Endothelial cell of umbilical vein (primary cell): ENCODE measurements at regions not wholly inside any gene's neighbourhood (a gene's known extent, or its start where the extent isn't known, plus 50 kb on each side); places are given as distances from the start of the nearest gene placed in this dataset.

Source experiments
- BruUV-seq: library from RNA; stranded (reverse); fragments of 400-500 nt; replicated peaks from 2 replicates; lab custom pipeline; 2021; lab: Mats Ljungman, UMichigan
- CTCF ChIA-PET: fragments of 300-600, 350-600 bp; sonication (Branson Sonifier 250); formaldehyde crosslinking; loops from one replicate; lab custom pipeline; 2021; ENCODE audit warnings: antibody characterized with exemption, inconsistent platforms; lab: Charles Lee
- POLR2A ChIA-PET: fragments of 300-600, 350-600 bp; sonication (Branson Sonifier 250); formaldehyde crosslinking; loops from one replicate; lab custom pipeline; 2021; ENCODE audit warnings: antibody characterized with exemption, inconsistent platforms; lab: Charles Lee
- DNase-seq: peaks from one replicate; pipeline ENCODE4 v3.0.0-alpha.2; 2011; ENCODE audit warnings: low read depth, low spot score
- FAIRE-seq: peaks from 2 replicates; lab custom pipeline; 2011; peaks lifted over from hg19 to GRCh38; lab: Jason Lieb, UNC
- H2AFZ ChIP-seq: 2 replicates; pipeline ENCODE4 v1.6.0; 2012; ENCODE audit warnings: low read depth, low read length, control low read depth, inconsistent platforms
- H3K27ac ChIP-seq: 2 replicates; pipeline ENCODE4 v1.5.1; 2011; ENCODE audit warnings: low read depth, mild to moderate bottlenecking, control low read depth, low read length, moderate library complexity; ENCODE audit not compliant: insufficient read depth
- H3K27me3 ChIP-seq, 2 experiments: 2 replicates each; pipeline versions ENCODE4 v1.6.0 to v1.6.1; 2011; ENCODE audit warnings: low read length in 2 of 2, mixed read lengths in 1 of 2; ENCODE audit not compliant: control insufficient read depth in 2 of 2, insufficient read depth in 2 of 2
- H3K36me3 ChIP-seq, 2 experiments: 2 replicates in 1 of 2; 3 replicates in 1 of 2; pipeline ENCODE4 v1.5.1; 2011; ENCODE audit warnings: low read length in 2 of 2, mild to moderate bottlenecking in 1 of 2, moderate library complexity in 1 of 2; ENCODE audit not compliant: control insufficient read depth in 2 of 2, insufficient read depth in 2 of 2; ENCODE audit errors: extremely low read depth in 1 of 2
- H3K4me1 ChIP-seq: 3 replicates; pipeline ENCODE4 v1.5.1; 2011; ENCODE audit warnings: mild to moderate bottlenecking, low read length; ENCODE audit not compliant: control insufficient read depth, insufficient read depth; ENCODE audit errors: extremely low read depth
- H3K4me2 ChIP-seq: 2 replicates; pipeline ENCODE4 v1.6.1; 2011; ENCODE audit warnings: low read length, control low read depth, mixed read lengths; ENCODE audit not compliant: insufficient read depth
- H3K4me3 ChIP-seq, 3 experiments: fragments of 200-600 bp in 1 of 3; sonication (generic), shearing (Covaris generic) in 1 of 3; replicated peaks in 1 of 3; 2 replicates each; pipeline ENCODE4 v1.5.1; 2011 to 2016; ENCODE audit warnings: control low read depth in 3 of 3, low read length in 3 of 3, mild to moderate bottlenecking in 2 of 3, inconsistent platforms in 1 of 3, low read depth in 1 of 3, moderate library complexity in 1 of 3; ENCODE audit not compliant: insufficient read depth in 1 of 3
- H3K79me2 ChIP-seq: 2 replicates; pipeline ENCODE4 v1.6.0; 2012; ENCODE audit warnings: low read length, inconsistent platforms; ENCODE audit not compliant: control insufficient read depth, insufficient read depth
- H3K9ac ChIP-seq: replicated peaks from 2 replicates; pipeline ENCODE3; 2011; ENCODE audit warnings: low read length, control low read depth; ENCODE audit not compliant: insufficient read depth; ENCODE audit errors: extremely low read depth
- H3K9me1 ChIP-seq: replicated peaks from 3 replicates; pipeline ENCODE4 v1.6.0; 2011; ENCODE audit warnings: mild to moderate bottlenecking, low read length; ENCODE audit not compliant: control insufficient read depth, insufficient read depth; ENCODE audit errors: extremely low read depth
- H3K9me3 ChIP-seq: replicated peaks from 2 replicates; pipeline ENCODE4 v1.5.1; 2012; ENCODE audit warnings: low read length, inconsistent platforms; ENCODE audit not compliant: control insufficient read depth, insufficient read depth
- H4K20me1 ChIP-seq: replicated peaks from 2 replicates; pipeline ENCODE3; 2011; ENCODE audit warnings: mild to moderate bottlenecking, low read length; ENCODE audit not compliant: control insufficient read depth, insufficient read depth; ENCODE audit errors: extremely low read depth
- EZH2 ChIP-seq: IDR thresholded peaks from 2 replicates; pipeline ENCODE4 v1.6.1; 2012; ENCODE audit warnings: borderline replicate concordance, low read depth, mild to moderate bottlenecking, moderate library complexity, low read length, inconsistent platforms; ENCODE audit not compliant: severe bottlenecking
- FOS ChIP-seq: IDR thresholded peaks from 2 replicates; pipeline ENCODE4 v1.6.1; 2011; ENCODE audit warnings: mild to moderate bottlenecking, low read length, moderate library complexity, borderline replicate concordance; ENCODE audit not compliant: insufficient read depth
- GATA2 ChIP-seq: IDR thresholded peaks from 2 replicates; pipeline ENCODE4 v1.7.0; 2011; ENCODE audit warnings: low read depth, mild to moderate bottlenecking, moderate library complexity, mixed read lengths, low read length; ENCODE audit not compliant: insufficient read length, insufficient read depth
- JUN ChIP-seq: IDR thresholded peaks from 2 replicates; pipeline ENCODE4 v1.6.1; 2011; ENCODE audit warnings: borderline replicate concordance, low read depth; ENCODE audit not compliant: insufficient read length, insufficient read depth
- MYC ChIP-seq: IDR thresholded peaks from one replicate; pipeline ENCODE4 v1.6.1; 2011; ENCODE audit warnings: mild to moderate bottlenecking, low read depth, low read length
- POLR2A ChIP-seq: IDR thresholded peaks from 2 replicates; pipeline ENCODE4 v1.6.1; 2012; ENCODE audit warnings: low read depth, mild to moderate bottlenecking, control low read depth, low read length
- POLR2AphosphoS5 ChIP-seq: IDR thresholded peaks from 2 replicates; pipeline ENCODE4 v1.6.1; 2012; ENCODE audit warnings: low read depth, mild to moderate bottlenecking, control low read depth, low read length, moderate library complexity; ENCODE audit not compliant: insufficient read depth
- dilution Hi-C: fragments of 300-500 bp; cut with MboI; formaldehyde crosslinking; loops from one replicate; pipeline ENCODE4 v1.15.0; 2019; ENCODE audit warnings: low sequenced_read_pairs; ENCODE audit not compliant: extremely low pct_ligation_motif_present
- intact Hi-C: fragments of 100-400 bp; cut with micrococcal nuclease; formaldehyde crosslinking; loops from one replicate; pipeline ENCODE4 v1.10.0; 2022
- TF ChIP-seq, protein P1 (sequence below), 2 donors: IDR thresholded peaks; 1 replicate in 1 of 2; 2 replicates in 1 of 2; pipeline ENCODE4 v1.5.1; 2011; ENCODE audit warnings: low read length in 2 of 2, mild to moderate bottlenecking in 2 of 2, moderate library complexity in 2 of 2, control low read depth in 1 of 2, inconsistent platforms in 1 of 2, low read depth in 1 of 2; ENCODE audit not compliant: insufficient read depth in 1 of 2; ENCODE audit errors: extremely low read depth in 1 of 2
- TF ChIP-seq, protein P2 (sequence below): IDR thresholded peaks from 2 replicates; pipeline ENCODE4 v1.6.1; 2011; ENCODE audit not compliant: insufficient read depth, insufficient read length

DNA sequence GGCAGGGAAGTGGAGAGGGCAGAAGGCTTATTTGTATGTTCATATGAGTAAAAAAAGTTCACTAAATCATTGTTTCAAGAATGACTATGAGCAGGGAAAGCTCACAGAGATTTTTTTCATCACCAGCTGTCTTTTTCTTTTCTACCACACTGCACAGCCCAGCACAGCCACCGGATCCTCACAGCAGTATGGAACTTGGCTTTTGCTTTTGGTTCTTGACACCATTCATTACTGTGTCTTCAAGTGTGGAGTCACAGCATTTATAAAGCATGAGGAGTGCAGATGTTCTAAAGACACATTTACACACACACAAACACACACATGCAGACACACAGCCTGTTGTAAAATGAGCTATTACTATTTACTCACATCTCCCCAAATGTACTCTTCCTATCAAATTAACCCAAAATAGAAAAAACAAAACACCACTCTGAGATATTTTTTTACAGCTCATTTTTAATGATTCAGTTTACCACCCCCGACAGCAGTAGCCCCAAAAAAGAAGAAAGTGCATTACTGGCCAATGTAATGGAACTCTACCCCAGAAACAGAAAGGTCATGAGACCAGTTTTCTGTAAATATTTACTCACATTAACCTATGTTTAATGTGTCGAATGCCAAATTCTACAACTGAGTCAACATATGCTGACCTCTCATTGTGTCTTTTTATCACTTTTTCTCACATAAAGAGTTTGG lies 60.5 kb downstream of the BTG1 start:
- Histone ChIP-seq H2AFZ (no peak overlapping the region), H3K9ac (no peak overlapping the region), H3K79me2 (no peaks in the 10 kb centered on the region), H3K36me3 (no peaks in the 10 kb centered on the region), H3K4me1 (no peaks in the 10 kb centered on the region), H3K27ac (no peak overlapping the region), H3K4me3 (no peak overlapping the region), H3K9me1 (no peaks in the 10 kb centered on the region), H3K27me3 (no peaks in the 10 kb centered on the region), H4K20me1 (no peaks in the 10 kb centered on the region), H3K4me2 (no peak overlapping the region), H3K9me3 (no peaks in the 10 kb centered on the region)
- DNase-seq (no peak), FAIRE-seq (no peak)
- POLR2A ChIA-PET, result no interaction called here
- dilution Hi-C loops, result no loop called here
- BruUV-seq, result no TSS peak
- CTCF ChIA-PET, result interaction anchor here (1.4 to 2.1 kb wide), 2 partner anchors 54 to 97 kb away, joined by 3 to 6 read pairs; no protein-coding TSS in a partner anchor
- TF ChIP-seq MYC, result no peak
- no peak for TF ChIP-seq FOS
- no peak for TF ChIP-seq GATA2
- no peak for TF ChIP-seq POLR2A
- TF ChIP-seq, protein P1, sequence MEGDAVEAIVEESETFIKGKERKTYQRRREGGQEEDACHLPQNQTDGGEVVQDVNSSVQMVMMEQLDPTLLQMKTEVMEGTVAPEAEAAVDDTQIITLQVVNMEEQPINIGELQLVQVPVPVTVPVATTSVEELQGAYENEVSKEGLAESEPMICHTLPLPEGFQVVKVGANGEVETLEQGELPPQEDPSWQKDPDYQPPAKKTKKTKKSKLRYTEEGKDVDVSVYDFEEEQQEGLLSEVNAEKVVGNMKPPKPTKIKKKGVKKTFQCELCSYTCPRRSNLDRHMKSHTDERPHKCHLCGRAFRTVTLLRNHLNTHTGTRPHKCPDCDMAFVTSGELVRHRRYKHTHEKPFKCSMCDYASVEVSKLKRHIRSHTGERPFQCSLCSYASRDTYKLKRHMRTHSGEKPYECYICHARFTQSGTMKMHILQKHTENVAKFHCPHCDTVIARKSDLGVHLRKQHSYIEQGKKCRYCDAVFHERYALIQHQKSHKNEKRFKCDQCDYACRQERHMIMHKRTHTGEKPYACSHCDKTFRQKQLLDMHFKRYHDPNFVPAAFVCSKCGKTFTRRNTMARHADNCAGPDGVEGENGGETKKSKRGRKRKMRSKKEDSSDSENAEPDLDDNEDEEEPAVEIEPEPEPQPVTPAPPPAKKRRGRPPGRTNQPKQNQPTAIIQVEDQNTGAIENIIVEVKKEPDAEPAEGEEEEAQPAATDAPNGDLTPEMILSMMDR (IDR thresholded peaks at IDR 0.05; ENCODE audit: extremely low read depth in 1 of 2, insufficient read depth in 1 of 2, low read depth in 1 of 2, low read length in 2 of 2), result no peak
- TF ChIP-seq EZH2, result no peak
- TF ChIP-seq POLR2AphosphoS5, result no peak
- TF ChIP-seq JUN, result no peak
- TF ChIP-seq, protein P2, sequence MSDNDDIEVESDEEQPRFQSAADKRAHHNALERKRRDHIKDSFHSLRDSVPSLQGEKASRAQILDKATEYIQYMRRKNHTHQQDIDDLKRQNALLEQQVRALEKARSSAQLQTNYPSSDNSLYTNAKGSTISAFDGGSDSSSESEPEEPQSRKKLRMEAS, result no peak
- intact Hi-C loops, result no loop called here
